NCI-H1436 treated with DMSO at 0.1 percent for 48 hours (cell line): ENCODE measurements at regions not wholly inside any gene's neighbourhood (a gene's known extent, or its start where the extent isn't known, plus 50 kb on each side); places are given as distances from the start of the nearest gene placed in this dataset.

Experiments used
- DNase-seq: peaks from one replicate; lab custom pipeline; 2025; lab: John Stamatoyannopoulos, UW

DNA sequence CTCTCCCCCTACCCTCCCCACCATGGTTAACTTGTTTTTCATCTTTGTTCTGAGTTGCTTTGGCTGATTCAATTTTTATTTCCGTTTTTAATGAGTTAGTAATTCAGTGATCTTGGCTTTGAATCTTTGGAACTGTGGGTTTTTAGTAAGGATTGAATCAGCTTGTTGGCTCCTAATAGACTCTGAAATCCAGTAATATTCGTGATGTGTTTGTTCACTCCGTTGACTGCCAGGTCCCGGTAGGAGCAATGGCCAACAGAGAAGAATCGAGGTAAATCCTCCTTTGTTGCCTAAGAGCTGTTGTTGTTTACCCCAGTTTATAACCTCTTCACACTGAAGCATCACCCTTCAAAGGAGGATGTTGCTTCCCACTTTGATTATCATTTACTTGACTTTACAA is 92.7 kb downstream of the PCSK1 start:
- no peak for DNase-seq

DNA sequence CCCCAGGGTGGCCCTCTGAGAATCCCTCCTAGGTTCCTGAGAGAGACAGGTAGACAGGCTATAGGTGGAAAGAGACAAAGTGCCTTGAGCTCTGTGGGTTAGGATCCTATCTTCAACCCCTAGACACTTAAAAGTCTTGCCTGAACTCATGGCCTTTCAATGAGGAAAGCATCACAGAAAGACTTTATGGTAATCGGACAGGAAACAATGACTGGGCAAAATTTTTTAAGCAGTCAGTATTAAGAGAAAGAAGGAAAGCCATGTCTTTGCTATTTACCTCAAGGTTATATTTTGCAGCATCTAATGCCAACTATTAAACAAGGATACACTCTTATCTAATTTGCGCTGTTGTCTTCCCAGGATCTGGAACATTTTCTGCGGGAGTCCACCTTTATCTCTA is 93.2 kb downstream of the PCSK1 start:
- DNase-seq = no peak

DNA sequence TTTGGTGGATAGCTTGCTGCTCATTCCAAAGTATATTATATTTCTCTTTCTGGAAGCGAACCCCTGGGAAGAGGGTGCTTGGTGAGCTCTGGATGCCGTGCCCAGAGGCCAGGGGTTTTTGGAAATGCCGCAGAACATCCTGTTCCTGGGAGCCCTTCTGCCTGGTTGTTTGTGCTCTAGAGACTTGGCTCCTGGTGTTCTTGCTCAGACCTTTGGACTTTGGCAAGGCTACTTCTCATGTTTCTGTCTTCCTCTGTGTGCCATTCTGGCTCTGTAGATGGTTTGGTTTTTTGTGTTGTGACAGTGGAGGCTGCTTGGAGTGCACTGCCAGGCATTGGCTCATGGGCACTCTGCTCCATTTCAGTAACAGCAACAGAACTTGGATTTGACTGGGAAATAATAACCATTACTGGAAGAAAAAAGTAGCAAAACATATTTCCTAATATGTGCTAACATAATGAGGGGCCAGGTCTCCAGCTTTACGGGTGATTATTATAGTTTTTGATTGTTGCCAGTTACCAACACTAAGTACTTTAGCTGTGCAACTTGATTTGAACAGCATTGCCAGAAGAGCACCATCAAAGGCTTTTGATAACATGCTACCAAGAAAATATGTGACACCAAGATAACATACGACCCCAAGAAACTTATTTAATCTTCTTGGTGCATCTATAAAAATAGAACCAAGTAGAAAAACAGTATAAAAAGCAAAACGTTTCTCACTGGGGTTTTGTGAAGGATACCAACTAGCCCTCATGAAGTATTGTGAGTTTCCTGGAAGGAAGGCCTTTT is 94.2 kb downstream of the PCSK1 start:
- DNase-seq = no peak

DNA sequence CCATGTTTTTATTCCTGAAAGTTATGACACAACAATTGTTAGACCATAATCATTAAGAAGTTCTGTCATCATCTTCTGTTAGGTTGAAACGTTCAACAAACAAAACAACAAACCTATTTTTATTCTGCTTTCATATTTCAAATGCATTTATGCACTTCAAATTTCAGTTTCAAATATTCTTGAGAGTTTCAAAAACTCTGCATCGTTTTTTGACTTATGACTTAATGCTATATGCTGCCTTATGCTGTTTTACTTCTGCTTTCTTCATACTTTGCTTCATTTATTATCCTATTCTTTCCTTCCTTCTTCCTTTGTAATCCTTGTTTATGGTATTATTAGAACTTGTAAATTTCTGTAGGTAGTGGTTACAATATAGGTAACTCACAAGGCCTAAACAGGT is 95.0 kb downstream of the PCSK1 start:
- DNase-seq = no peak

DNA sequence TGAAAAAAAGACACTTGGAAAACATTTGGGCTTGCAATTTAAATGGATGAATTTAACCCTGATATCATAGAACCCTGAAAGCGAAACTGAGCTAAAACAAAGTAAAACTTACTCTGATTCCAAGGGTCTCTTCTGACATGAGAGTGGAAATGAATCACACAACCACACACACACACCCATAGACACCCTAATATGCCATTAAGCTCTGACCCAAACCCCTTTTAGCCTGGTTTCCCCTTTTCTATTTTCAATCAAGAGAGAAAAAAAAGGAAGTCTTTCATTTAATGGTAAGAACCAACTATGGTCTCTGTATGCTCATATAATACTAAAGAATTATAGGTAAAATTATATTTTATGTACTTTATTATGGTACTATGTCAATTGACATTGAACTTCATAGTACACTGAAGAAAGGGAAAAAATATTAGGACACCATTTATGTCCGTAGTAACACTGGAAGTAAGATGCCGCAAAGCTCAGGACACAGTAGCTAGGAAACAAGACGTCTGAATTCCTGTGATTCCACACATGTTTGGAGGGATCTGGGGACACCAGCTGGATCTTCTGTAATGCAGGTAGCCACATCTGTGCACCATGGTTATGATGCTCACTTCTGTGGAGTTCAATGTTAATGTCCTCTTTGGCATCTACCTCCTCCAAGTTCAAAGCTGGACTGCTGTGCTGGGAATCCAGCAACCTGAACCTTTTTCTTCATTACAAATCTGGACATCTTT is 95.8 kb downstream of the PCSK1 start:
- DNase-seq = no peak

DNA sequence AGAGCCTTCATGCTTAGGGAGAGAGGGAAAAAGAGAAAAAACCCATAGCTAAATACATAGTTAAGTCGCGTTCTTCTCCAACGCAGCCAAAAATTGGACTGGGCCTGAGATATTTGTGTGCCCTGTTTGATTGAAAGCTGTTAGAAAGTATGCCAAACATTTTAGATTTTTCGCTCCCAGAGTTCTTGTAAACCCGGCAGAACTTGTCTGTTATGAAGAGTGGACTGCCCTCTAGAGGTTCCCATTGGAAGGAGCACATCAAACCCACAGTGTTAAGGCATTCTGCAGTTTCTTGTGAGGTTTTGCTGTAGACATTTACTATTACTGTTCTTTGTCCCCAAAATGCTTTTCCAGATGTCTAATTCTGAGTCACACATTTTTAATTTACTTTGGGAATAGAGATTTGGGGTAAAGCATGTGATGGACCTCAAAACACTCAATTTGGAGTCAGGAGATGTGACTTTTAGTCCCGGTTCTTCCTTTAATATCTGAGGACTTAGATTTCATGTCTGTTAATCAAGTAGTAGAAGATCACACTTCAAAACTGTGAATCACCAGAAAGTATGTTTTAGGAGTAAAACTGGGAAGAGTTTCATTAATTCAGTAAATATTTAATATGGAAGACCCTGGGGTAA is 96.6 kb downstream of the PCSK1 start:
- peak; percentile 25 for DNase-seq

DNA sequence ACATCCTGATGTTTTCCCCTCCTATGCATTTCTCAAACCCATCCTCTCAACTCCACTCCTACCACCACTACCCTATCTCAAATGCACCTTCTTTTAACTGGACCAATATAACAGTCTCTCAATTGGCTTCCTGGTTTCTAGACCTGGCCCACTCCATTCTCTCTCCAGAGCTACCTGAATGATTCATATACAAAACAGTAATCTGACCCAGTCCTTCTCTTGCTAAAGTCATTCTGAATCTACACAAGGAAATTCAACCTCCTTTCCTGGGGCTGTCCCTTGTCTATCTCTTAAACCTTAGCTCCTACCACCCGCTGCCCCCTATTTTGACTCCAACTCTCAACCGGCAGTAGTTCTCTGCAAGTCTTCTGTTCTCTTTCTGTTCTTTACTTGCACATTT is 97.2 kb downstream of the PCSK1 start:
- no peak for DNase-seq

DNA sequence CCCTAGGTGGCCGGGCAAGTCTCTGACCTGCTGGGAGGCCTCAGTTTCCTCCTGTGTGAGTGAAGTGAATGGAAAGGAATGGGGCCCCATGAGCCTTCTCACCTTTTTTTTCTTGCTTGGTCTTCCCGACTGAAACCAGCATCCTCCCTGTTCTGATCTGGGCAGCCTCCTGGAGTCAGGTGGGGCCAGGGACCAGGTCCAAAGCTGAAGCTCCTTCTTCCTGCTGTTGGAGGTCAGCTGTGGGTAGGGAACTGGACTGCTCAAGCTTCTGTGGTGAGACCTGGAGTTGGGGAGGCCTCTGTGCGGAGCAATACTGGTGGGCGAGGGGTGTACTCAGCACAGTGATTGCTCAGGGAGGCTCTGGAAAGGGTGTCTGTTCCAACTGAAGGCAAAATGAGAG is 99.7 kb downstream of the PCSK1 start:
- DNase-seq = no peak

DNA sequence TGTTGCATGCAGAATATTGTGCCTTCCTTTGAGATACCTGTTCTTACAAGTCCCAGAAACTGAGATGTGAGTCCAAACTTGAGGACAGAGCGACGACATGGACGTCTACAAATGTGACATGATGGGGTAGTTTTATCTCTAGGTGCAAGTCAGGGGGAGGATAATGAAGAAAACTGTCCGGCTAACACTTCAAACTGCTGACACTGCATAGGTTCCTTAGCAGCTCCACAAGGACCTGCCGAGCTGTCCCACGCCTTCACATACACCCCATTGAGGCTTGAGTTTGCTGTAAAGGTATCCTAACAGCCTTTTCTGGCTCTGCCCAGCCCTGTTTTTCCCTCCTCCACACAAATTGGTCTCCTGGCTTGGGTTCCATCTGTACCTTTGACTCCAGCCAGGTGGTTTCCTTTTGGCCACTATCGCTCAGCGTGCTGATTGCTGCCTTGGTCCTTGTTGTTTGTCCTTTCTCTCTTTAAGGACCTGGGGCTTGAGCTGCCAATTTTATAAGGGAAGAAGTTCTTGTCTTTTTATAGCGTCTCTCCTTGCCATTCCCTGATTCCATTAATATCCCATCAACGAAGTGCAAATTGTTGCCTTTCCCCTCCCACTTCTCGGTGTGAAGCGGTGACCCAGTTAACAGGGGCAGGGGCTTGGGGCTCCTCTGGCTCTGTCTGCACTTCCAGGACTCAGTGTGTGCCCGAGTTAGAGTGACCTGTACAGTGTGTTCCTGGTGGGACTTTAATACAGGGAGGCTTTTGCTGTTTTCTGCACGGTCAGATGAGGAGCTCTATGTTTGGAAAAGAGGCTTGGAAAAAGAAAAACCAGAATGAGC is 100.3 kb downstream of the PCSK1 start:
- no peak for DNase-seq

DNA sequence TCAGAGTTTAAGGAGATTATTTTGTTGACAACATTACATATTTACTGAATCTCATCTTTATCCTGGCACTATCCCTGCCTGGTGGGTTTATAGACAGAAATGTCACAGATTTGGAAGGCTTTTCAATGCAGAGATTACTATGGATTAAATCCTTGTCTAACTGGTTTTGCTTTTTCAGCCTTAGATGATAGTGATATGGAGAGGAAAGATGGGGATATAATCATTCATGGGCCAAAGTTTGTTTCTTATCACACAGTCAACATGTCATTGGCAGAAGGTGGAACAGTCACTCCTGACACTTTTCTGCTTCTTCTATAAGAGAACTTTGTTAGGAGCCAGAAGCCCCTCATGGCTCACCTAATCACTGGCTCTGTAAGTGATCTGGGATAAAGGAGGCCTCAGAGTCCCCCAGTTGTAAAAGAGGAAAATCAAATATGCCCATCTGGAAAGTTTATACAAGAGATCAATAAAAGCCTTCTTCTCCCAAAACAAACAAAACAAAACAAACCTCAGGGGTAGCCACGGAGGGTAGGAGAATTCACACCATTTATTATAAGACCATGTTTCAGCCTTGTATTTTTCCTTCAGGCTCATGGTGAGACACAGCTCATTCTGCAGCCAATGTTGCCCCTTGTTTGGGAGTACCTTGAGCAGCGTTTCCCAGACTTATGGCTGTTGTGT is 101.2 kb downstream of the PCSK1 start:
- no peak for DNase-seq

DNA sequence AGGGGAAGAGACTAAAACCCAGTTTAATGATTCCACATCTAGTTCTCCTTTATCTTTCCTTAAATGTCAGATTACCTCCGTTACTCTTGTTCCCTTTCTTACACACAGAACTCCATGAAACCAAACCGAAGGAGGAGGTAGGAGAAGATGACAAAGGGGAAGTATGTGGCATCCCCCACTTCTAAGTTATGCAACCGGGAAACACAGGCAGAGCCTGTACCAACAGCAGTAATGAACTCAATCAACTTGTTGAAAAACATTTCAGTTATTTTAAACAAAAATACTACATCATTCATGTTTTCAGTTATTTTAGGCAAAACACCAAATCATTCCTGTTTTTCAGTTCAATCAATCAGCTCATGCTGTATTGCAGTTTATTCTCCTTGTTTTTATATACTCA is 101.8 kb downstream of the PCSK1 start:
- no peak for DNase-seq

DNA sequence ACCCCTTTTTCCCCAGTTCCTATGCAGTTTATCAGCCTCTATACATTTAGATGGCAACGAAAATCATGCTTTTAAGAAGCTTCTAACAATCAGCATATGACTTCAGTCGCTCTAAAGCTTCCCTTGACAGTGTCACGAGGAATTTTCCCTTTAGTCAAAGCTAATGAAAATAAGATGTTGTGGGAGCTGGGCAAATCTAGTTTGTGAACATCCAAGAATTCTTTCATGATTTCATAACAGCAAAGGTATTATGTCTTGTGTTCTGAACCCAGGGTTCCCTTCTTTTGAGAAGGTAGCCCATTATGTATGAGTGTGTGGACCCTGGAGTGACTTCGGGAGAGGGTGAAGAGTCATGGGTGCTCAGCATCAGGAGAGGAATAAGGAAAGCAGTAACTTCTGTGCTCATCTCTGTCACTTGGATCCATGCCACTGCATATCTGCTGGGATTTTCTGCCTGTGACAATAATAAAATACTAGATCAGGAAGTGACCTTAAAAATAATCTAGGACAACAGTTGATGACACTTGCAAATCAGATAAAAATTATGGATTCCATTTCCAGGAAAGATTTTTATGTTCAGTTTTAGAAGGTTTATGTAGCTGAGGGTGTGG is 102.4 kb downstream of the PCSK1 start:
- no peak for DNase-seq

DNA sequence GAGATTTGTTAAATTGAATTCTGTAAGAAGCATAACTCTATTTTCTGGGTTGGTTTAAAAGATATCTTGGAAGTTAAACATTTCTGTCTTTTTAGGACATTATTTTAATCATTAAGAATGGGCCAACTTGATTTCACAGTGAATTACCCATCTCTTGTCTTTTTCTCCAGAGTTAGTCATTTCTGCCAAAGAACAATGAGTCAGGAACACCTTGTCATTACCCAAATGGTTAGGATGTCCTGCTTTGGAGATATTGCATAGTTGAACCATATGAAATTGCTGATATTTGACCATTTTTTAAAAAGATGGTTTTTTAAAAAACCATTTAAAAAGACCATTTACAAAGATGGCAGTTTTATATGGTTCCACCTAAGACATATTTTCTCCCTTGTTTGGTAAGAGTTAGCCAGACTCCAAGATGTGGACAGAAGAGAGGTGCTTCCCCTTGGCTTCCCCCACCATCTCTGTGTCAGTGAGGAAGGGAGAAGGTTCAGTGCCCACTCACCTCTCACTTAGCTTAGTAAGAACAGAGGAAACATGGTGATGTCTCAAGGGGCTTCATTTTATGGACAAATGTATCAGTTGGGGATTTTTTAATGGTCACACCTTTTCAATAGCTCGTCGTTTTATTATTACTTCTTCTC is 103.0 kb downstream of the PCSK1 start:
- DNase-seq = no peak

DNA sequence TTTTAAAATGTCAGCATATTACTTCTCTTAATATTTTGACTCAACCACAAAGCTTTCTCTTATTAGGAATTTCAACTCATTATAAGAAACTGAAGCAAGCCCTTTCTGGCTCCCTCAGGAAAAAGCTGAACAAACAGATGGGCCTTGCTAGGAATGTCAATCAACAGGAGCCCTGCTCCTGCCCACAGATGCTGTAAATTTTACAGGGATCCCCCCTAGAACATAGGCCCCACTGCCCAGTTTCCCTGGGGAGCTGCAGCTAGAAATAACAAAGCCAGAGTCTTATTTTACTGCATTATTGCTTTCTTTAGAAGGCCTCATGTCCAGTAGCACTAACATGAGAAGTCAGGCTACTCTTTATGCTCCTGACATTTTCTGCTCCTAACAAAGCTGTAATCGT is 103.8 kb downstream of the PCSK1 start:
- no peak for DNase-seq

DNA sequence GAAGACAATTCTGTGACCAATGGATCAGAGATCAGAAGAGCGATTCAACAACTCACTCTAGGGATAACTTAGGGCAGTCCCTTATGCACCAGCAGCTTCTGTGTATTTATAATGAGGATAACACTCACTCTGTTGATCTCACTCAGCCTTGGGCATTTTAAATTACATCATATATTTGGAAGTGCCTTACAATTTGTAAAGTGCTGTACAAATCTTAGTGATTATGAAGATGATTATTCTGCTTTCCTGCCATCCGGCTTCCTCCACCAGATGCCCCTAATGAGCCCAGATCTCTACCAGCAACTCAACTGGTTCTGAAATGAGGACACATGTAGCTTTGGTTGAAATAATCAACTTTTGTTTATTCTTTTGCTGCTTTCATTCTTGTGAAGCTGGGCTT is 105.3 kb downstream of the PCSK1 start:
- DNase-seq = no peak

DNA sequence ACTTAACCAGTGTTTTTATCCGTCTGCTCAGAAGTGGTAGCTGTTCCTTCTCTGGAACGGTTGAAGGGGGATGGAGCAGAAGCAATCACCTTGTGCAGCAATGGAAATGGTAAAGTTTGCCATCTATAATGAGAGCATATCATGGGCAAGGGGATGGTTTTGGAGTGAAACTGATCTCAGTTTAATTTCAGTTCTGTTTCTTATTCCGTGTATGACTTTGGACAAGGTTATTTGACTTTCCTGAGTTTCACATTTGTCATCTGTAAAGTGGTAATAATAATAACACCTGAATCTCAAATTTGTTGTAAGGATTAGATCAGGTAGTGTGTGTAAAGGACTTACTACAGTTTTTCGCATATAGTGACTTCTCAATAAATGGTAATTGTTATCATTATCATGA is 106.1 kb downstream of the PCSK1 start:
- DNase-seq = no peak

DNA sequence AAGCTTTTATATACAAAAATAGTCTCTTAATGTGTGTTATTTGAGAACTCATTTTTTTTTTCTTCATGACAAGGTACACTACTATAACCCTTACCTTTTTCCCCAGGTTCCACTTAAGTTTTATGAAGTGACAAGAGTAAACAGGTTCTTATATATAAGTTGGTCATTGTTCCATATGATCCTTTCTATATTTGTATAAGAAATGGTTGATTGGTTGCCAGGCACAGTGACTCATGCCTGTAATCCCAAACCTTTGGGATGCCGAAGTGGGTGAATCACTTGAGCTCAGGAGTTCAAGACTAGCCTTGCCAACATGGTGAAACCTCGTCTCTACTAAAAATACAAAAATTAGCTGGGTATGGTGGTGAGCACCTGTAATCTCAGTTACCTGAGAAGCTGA is 108.3 kb downstream of the PCSK1 start:
- no peak for DNase-seq

DNA sequence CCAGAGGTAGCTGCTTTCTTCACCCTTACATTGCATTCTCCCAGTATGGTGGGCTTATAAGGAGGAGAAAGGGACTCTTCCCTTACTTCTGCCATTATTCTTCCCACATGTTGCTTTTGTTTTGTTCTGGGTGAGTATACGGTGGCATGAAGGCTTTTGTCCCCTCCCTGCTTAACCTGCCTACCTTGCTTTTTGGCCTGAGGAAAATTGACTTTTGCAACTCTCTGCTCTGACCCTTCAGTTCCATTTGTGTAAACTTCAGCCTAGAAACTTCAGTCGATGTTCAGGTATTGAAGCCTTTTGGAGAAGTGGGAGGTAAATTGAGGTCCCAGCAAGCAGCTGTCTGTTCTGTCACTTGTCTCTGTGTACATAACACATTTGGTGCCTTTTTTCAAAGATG is 110.2 kb downstream of the PCSK1 start:
- DNase-seq = no peak

DNA sequence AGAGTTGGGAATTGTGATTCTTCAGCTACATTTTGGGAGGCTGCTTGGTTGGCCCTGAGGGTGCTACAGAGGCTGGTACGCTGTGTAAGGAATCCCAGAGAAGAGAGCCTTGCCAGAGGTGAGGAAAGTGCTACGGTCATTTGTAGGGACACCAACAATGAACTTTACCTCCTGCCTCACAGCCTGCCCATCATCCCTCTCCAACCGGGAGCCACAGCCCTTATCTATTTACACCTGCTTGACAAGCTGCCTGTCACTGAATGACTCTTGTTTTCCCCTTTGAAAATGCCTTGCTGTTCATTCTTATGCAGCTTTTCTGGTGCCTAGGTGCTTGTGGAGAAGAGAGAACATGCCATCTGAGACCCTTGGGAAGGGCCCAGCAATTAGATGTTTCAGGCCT is 110.8 kb downstream of the PCSK1 start:
- no peak for DNase-seq

DNA sequence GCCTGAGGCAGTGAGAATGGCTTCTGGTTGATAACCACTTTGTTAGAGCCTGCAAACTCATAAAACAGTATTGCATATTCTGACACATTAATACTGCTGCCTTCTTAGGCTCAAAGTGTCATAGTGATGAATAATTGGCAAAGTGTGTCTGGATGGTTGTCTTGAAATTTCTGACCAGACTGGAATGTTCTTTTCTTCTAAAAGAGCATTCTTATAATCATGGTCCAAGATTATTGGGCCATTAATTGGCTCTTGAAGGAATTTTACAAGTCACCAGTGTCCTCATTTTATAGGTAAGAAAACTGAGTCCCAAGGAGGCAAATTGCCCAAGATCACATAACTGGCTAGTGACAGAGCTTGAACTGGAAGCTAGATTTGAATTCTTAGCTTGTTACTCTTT is 111.7 kb downstream of the PCSK1 start:
- DNase-seq = no peak

DNA sequence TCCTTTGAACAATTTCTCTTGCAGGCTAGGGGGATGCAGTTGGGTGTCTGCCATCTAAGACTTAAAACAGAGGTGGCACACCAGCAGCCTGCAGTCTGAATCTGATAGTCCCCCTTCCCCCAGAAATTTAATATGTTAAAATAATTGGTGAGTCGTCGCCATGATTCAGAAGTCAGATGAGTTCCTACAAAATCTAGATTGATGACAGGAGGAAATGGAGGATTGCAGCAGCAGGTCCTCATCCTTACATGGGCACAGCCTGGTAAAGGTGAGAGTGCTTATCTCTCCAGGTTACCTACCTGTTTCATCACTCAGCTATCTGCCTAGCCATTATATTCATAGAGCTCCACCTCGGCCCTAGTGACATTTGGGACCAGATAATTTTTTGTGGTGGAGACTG is 112.3 kb downstream of the PCSK1 start:
- DNase-seq = no peak
